GM18508 (cell line): ENCODE measurements at regions not wholly inside any gene's neighbourhood (a gene's known extent, or its start where the extent isn't known, plus 50 kb on each side); places are given as distances from the start of the nearest gene placed in this dataset.
"Not testable (repeated sequence)": the region's sequence is repeated elsewhere in the genome, so short reads cannot be mapped to it uniquely, and the experiment has no call there.

Source experiments
- ATAC-seq: cut with Tn5 transposase; IDR thresholded peaks from one replicate; pipeline ENCODE4 v1.9.1; 2021; ENCODE audit warnings: moderate number of reproducible peaks; ENCODE audit not compliant: insufficient read depth, unreplicated experiment

DNA sequence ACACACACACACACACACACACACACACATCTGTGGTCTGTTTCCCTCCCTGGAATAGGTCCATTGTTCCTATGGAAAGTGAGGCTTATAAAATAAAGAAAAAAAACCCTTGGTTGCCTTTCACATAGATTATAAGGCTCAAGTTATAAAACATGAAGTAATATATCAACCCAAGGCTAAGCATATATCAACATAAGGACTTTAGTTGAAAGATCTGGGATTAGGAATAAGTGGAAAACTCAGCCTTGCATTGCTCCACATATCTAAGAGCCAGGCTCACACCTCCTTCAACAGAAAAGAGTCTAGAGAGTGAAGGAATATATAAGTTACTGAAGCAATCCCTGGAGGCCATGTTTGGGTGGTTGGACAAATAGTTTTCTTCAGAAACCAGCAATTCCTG is 235.0 kb downstream of the SUCLG1 start:
- ATAC-seq = no peak

DNA sequence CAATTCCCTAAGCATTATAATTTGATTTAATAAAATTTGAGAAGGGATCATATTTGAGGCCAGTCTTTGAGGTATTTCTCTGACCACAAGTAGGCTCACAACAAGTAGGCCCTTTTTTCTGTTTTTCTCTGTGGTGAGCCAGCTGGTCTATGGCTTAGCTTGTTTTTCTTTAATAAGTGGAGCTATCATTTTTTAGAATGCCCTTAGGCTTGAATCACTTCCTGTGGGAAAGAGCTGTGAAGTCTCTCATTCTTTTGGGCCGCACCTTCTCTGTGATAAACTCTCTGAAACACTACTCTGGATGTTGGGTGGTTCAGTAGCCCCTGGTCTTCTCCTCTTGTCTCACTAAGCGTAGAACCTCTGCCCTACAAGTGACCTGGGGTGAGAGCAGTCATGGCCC is 235.9 kb downstream of the SUCLG1 start:
- ATAC-seq = no peak

DNA sequence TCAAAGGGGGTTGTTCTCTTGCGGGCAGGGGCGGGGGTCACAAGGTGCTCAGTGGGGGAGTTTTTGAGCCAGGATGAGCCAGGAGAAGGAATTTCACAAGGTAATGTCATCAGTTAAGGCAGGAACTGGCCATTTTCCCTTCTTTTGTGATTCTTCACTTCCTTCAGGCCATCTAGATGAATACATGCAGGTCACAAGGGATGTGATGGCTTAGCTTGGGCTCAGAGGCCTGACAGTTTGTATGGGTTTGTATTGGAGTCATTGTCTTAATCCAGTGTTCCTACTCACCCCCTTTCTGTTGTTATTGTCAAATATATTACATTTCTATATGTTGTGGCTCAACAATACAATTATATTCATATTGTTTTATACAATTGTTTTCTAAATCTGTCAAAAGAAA is 238.0 kb downstream of the SUCLG1 start:
- ATAC-seq = not testable (repeated sequence)

DNA sequence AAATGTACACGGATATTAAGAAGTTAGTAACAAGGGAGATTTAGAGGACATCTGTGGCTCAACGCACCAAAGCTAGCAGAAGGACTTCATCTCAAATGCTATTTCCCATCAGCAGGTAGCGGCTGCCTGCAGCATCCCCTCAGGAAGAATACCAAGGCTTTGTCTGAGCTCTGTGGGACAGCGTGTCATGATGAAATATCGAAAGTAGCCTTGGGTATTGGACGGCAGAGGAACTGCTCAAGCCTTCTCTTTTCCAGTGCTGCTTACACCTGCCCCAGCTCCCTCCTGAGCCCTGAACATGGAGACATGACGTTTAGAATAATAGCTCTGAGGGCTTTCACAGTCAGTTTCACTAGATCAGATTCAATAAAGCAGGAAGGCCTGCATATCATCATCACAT is 241.6 kb downstream of the SUCLG1 start:
- no peak for ATAC-seq

DNA sequence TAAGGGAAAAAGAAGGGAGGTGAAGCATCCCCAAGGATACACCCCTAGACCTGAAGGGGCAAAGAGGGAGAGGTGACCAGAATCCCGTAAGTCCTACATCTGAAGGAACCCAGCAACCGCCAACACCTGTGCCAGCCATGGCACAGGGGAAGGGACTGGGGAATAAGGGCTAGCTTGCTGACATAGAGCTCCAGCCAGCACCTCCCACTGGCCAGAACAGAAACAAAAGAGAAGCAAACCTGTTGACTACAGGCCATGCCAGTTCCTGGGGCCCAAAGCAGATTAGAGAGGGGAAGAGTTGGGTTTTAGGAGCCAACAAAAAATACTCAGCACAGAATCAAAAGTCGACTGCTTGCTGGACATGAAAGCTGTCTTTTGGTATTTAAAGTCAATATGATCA is 244.6 kb downstream of the SUCLG1 start:
- ATAC-seq = no peak

DNA sequence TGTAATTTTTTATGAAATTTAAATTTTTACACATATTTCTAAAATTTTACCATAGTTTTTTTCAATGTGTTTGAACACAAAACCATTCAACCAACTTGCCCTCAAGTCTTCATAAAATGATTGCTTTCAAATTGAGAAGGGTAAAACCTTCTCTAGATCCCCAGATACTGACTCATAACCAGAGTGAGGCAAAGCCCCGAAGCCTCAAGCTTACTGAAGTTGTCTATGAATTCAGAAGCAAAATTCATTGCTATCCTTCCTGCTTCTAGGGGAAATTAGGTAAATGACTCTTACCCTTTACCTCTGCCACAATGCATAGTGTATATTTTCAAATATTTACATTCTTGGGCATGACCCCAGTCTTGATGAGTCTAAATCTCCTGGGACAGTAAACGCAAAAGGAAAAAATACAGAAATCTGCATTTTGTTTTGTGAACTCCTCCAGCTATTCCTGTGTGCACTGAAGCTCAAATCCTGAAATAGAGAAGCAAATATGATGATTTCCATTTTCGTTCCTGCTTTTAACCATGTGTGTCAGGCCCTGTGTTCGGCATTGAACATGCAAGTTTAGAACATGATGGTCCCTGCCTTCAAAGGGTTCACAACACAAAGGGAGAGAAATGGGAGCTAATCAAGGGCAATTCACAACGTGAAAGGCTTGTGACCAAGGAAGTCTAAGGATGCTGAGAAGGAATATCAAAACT is 246.3 kb downstream of the SUCLG1 start:
- peak; percentile 92 for ATAC-seq

DNA sequence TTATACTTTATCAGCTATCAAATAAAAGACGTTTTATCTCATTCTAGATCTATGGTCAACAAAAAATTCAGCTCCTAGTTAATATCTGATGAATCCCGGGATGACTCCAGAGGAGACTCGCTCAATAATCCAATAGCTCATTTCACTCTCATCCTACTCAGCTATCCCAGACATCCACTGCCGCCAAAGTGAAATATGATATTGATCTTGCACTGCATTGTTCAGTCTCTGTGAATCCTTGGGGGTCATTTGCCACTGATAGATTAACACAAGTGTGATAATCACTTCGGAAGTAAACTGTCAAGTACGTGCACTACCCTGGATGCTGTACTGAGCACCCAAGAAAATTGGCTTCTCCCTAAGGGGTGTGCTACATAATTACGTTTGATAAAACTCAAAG is 249.1 kb downstream of the SUCLG1 start:
- no peak for ATAC-seq

DNA sequence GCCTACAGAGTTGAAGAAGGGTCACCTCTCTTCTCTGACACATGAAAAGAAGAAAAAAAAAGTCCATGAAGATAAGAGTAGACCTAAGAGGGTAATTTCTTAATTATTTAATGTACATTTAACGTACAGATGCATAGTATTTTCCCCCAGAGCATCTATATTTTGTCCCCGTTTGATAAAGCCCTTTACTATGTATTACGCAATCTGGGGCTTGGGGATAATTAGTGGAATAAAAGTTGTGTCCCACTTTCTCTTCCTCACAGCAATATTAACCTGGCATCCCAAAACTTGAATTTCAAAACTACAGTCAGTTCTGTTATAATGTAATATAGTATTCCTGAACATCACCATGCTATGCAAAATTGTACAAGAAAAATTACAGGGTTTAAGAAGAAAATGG is 254.1 kb downstream of the SUCLG1 start:
- no peak for ATAC-seq

DNA sequence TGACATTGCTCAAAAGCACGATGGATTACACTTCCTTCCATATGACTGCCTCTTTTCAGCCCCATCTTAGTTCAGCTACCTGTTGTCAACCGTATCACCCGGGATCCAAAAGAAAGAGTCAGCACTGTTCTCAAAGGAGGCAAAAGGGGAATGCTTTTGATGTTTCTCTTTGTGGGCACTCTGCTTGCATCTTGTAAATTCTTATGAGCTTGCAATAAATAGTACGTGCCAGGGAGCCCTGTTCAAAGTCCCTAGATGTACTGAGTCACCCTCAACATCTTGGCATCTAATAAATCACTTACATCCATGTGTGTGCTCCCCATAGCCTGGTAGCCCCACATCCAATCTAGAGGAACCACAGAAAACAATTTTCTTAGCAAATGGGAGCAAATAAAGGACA is 256.9 kb downstream of the SUCLG1 start:
- ATAC-seq = no peak

DNA sequence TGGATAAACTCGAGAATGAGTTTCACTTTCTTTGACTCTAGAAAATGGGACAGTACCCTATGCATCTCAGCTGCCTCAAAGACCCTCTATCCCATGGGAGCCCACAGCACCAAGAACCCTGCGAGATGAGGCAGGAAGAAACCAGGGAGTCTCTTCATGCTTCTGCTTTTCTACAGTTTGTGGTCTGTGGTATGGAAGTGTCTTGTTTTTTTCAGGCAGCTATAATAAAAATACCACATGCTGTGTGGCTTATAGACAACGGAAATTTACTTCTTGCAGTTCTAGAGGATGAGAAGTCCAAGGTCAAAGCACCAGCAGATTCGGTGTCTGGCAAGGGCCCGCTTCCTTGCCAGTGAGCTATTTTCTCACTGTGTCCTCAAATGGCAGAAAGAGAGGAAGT is 257.9 kb downstream of the SUCLG1 start:
- no peak for ATAC-seq

DNA sequence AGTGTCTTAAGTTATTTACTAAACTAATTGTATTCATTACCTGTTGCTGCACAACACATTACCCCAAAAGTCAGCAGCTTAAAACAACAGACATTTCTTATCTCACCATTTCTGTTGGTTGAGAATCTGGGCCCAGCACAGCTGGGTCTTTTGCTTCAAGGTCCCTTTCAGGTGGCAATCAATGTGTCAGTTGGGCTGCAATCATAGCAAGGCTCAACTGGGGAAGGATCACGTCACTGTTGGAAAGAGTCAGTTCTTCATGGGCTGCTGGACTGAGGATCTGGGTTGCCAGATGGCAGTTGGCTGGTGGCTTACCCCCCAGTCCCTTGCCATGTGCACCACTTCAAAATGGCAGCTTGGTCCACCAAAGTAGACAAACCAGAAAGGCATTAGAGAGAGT is 261.2 kb downstream of the SUCLG1 start:
- no peak for ATAC-seq

DNA sequence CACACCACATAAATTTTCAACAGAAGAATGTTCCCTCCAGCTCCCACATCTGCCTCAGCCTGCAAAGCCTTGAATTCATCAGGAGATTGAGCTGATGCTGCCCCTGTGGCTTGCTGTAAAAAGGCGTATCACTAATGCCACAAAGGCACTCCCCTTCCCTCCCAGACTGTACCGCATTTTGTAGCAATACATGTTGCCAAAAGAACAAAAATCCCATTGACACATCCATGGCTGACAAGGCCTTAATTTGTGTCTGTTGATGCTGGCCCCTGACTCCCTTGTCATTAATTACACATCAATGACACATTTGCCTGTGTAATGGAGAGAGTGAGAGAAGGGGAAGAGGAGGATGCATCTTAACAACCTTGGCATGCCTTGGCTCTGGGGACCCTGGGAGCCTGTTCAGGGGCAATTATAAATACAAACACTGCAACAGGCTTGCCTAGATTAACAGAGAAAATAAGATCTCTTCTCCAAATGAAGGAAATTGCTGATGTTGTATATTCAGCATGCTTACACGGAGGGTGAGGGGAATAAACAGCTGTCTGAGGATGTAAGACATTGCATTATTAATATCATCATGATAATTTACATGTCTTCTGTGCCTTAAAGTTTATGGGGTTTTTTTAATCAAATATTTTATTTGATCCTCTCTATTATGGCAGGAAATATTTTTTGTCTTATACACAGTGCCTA is 264.0 kb downstream of the SUCLG1 start:
- ATAC-seq = no peak

DNA sequence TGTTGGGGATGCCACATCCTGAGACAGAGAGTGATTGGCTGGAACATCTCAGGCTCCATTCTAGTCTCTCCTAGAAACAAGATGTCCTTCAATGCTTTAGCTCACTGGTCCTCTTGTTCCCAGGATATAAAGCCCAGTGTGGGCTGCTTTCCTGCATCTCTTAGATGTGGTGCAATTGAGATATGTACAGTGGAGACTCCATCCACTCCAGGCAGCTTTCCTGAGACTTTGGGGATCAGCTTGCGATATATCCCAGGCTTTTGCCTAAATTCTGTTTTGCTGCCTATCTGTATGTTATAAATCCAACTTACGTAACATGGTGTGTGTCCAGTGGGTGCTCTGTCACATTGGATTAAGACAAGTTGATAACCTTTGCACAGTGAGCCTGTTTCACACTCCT is 264.9 kb downstream of the SUCLG1 start:
- no peak for ATAC-seq

DNA sequence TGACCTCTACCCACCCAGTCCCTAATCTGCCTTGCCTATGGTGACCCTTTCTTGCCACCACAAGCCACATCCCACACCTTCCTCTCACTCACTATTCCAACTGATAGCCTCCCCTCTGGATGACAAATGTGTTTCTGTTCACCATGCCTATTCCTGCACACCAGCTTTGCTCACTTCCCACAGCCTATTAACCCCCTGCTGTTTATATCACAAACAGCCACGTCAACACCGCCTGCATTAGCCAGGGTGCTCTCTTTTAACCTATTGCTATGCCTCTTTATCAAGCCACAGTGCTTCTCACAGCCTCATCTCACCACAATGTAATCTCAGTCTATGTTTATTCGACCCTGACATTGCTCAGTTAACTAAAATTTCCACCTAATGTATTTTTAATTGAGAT is 271.8 kb downstream of the SUCLG1 start:
- no peak for ATAC-seq

DNA sequence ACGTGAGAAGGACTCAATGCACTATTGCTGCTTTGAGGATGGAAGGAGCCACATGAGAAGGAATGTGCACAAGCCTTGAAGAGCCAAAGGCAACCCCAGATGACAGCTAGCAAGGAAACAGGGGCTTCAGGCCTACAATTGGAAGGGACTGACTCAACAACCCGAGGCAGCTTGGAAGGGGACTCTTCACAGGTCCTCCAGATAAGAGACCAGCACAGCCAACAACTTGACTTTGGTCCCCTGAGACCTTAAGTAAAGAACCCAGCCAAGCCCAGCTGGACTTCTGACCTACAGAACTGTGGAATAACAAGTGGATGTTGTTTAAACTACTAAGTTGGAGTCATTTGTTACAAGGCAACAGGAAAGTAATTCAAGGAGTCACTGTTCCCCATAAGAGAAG is 277.2 kb downstream of the SUCLG1 start:
- ATAC-seq = no peak

DNA sequence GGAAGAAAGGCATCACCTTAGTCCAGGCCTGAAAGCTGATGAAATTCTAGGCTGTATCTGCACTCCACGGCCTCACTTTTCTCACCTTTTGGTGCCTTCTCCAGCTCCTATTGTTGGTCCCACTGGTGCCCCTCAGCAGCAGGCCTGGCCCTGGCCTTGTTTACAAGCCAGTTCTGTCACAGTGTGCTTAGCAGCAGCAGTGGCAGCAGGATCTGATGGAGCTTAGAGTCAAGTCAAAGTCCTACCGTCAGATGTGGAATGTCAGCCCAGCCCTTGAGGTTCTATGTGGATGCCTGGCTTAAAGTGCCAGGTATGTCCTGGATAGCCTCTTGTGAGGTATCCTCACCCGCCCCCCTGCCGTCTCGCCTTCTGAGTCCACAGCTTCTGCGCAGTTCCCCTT is 281.3 kb downstream of the SUCLG1 start:
- ATAC-seq = no peak

DNA sequence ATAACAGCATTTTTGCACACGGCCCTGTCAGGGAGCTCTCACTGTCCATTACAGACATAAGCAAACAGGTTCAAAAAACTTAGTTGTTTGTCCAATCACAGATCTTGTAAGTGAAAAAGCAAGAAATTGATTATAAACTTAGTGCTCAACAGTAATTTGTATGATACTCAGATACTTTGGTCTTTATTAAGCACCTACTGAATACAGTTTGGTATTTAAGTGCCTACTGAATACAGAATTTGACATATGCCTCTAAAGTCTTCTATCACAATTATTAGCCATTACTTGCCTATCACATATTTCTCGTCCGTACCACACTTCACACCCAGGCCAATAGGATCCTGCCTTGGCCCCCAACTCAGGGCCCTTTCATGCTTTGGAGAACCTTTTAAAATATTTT is 283.1 kb downstream of the SUCLG1 start:
- no peak for ATAC-seq

DNA sequence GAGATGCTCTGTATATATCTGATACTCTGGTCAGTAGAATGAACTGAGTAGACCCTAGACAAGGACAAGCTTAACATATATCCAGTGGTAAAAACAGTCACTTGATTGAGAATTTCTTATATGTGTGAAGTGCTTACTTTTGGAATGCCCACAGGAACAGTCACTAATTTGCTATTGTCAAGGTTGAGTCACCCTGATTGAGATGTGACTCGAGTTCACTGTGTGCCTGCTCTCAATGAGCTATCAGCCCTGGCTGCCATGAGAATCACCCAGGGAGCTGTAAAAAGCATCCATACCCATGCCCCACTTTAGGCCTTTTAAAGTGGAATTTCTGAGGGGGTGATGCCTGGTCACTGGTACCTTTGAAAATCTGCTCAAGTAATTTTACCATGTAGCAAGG is 283.7 kb downstream of the SUCLG1 start:
- ATAC-seq = no peak

DNA sequence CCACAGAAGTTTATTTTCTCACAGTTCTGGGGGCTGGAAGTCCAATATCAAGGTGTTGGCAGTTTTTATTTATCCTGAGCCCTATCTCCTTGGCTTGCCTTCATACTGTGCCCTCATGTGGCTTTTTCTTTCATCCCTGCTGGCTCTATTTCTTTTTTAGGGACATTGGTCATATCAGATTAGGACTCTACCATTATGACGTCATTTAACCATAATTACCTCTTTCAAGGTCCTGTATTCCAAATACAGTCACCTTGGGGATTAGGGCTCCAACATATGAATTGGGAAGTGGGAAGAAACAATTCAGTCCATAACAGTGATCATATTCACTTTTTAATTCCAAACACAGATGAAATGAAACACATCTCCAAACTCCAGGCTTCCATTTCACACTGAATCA is 286.0 kb downstream of the SUCLG1 start:
- ATAC-seq = no peak

DNA sequence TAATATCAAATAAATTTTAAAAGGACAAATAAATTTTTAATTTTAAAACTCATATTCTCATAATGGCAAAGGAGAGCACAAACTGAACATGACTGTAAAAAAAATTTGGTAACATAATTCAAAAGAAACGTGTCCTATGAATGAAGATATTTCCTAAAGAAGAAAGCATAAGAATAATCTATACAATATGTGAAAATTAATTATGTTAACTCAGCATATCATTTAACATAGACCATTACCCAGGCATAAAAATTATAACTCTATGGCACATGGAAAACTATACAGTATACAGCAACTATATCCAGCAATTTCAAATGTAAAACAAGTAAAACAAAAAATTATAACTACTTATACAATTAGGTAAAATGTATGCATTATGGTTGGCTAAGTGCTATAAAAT is 288.1 kb downstream of the SUCLG1 start:
- ATAC-seq = no peak

DNA sequence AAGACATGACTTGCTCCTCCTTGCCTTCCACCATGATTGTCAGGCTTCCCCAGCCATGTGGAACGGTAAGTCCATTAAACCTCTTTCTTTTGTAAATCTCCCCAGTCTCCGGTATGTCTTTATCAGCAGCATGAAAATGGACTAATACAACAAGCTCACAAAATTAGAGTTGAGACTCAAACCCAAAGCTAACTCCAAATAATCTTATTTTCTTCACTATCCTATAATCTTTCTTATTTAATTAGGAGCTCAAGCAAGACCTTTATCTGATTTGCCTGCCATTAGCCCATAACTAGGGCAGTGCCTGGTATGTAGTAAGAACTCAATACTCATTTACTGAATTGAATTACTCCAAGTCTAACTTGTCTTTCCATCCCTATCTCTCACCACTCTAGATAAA is 289.2 kb downstream of the SUCLG1 start:
- no peak for ATAC-seq

DNA sequence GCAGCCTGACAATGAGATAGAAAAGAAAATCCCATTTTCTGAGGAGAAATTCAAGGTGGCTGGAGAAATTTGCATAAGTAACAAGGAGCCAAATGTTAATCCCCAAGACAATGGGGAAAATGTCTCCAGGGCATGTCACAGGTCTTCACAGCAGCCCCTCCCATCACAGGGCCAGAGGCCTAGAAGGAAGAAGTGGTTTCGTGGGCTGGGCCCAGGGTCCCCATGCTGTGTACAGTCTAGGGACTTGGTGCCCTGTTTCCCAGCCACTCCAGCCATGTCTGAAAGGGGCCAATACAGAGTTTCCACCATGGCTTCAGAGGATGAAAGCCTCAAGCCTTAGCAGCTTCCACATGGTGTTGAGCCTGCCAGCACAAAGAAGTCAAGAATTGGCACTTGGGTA is 290.5 kb downstream of the SUCLG1 start:
- ATAC-seq = not testable (repeated sequence)
